ENCODE measurements at regions not wholly inside any gene's neighbourhood (a gene's known extent, or its start where the extent isn't known, plus 50 kb on each side); places are given as distances from the start of the nearest gene placed in this dataset.
A peak's percentile ranks its signal among the peaks of the same experiment; 100 is the strongest.

DNA sequence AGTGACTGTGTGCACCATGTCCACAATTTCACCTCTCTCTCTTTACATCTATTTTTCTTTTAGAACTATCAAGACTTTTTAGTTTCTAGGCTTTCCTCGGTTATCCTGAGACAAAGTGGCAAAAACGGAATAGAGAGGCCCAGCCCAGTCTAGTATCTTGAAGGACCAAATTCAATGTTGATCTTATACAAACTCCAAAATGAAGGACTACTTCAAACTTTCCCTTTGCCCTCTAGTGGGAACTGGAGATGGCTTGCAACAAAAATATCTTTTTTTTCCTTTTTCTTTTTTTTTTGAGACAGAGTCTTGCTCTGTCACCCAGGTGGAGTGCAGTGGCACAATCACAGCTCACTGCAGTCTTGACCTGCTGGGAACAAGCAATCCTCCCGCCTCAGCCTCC is 338.5 kb upstream of the UMPS start:
- Histone ChIP-seq H3K36me3 (ENCODE audit: control insufficient read depth, insufficient read depth, low read length) (no peaks in the 10 kb centered on the region), H3K4me3 (ENCODE audit: low read depth, low read length) (no peak overlapping the region), H3K4me1 (no peaks in the 10 kb centered on the region), H3K27me3 (replicated peaks; ENCODE audit: control insufficient read depth, insufficient read depth, low read length) (no peaks in the 10 kb centered on the region), H3K9me3 (no peaks in the 10 kb centered on the region)
- TF ChIP-seq, protein P1, sequence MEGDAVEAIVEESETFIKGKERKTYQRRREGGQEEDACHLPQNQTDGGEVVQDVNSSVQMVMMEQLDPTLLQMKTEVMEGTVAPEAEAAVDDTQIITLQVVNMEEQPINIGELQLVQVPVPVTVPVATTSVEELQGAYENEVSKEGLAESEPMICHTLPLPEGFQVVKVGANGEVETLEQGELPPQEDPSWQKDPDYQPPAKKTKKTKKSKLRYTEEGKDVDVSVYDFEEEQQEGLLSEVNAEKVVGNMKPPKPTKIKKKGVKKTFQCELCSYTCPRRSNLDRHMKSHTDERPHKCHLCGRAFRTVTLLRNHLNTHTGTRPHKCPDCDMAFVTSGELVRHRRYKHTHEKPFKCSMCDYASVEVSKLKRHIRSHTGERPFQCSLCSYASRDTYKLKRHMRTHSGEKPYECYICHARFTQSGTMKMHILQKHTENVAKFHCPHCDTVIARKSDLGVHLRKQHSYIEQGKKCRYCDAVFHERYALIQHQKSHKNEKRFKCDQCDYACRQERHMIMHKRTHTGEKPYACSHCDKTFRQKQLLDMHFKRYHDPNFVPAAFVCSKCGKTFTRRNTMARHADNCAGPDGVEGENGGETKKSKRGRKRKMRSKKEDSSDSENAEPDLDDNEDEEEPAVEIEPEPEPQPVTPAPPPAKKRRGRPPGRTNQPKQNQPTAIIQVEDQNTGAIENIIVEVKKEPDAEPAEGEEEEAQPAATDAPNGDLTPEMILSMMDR (IDR thresholded peaks at IDR 0.05; ENCODE audit: insufficient read depth in 1 of 2, low read depth in 1 of 2, low read length in 1 of 2, severe bottlenecking in 1 of 2, unreplicated experiment in 1 of 2) = peak; percentile 6 to 37
- H3K4me3 Mint-ChIP-seq (ENCODE audit: unreplicated experiment) = no peak overlapping the region
- POLR2A ChIA-PET = no interaction called here
- no TSS peak for BruUV-seq (replicated peaks)
- H3K27me3 Mint-ChIP-seq (ENCODE audit: insufficient read depth, unreplicated experiment) = peaks cover 24% of the 10 kb centered on the region
- CTCF ChIA-PET = no interaction called here
- no peaks in the 10 kb centered on the region for H3K9me3 Mint-ChIP-seq (ENCODE audit: unreplicated experiment)
- no peaks in the 10 kb centered on the region for H3K4me1 Mint-ChIP-seq (ENCODE audit: low read depth, unreplicated experiment)
- no peak overlapping the region for H3K27ac Mint-ChIP-seq (ENCODE audit: unreplicated experiment)
- intact Hi-C loops (cut with micrococcal nuclease; ENCODE audit: unreplicated experiment) = no loop called here
- peak in 1 of 2 experiments; percentile 2 for DNase-seq
- no peaks in the 10 kb centered on the region for H3K36me3 Mint-ChIP-seq (ENCODE audit: insufficient read depth, unreplicated experiment)

DNA sequence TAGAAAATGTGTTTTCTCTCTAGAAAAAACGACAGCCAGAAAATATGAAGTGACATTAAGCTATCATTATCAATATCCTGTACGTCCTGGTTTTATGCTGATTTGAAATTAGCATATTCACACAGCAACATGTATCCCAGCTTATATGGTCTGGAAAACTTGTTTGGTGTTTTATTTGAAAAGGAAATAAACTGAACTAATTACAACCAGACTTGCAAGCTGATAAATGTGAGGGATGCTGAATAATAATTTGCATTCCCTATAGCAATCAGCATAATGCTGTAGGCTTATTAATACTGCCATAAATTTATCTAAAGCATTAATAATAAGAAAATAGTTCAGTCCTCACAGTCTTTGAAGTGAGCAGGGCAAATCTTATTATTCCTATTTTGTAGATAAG is 336.9 kb upstream of the UMPS start:
- Histone ChIP-seq H3K4me1 (no peaks in the 10 kb centered on the region), H3K4me3 (ENCODE audit: low read depth, low read length) (no peak overlapping the region), H3K27me3 (replicated peaks; ENCODE audit: control insufficient read depth, insufficient read depth, low read length) (no peaks in the 10 kb centered on the region), H3K9me3 (no peaks in the 10 kb centered on the region), H3K36me3 (ENCODE audit: control insufficient read depth, insufficient read depth, low read length) (no peaks in the 10 kb centered on the region)
- no peaks in the 10 kb centered on the region for H3K36me3 Mint-ChIP-seq (ENCODE audit: insufficient read depth, unreplicated experiment)
- CTCF ChIA-PET = no interaction called here
- H3K27me3 Mint-ChIP-seq (ENCODE audit: insufficient read depth, unreplicated experiment) = peaks cover 17% of the 10 kb centered on the region
- no peaks in the 10 kb centered on the region for H3K4me1 Mint-ChIP-seq (ENCODE audit: low read depth, unreplicated experiment)
- H3K9me3 Mint-ChIP-seq (ENCODE audit: unreplicated experiment) = no peaks in the 10 kb centered on the region
- BruUV-seq (replicated peaks) = no TSS peak
- POLR2A ChIA-PET = no interaction called here
- DNase-seq = no peak
- H3K27ac Mint-ChIP-seq (ENCODE audit: unreplicated experiment) = no peak overlapping the region
- TF ChIP-seq, protein P1 (IDR thresholded peaks at IDR 0.05; ENCODE audit: insufficient read depth in 1 of 2, low read depth in 1 of 2, low read length in 1 of 2, severe bottlenecking in 1 of 2, unreplicated experiment in 1 of 2) = no peak
- intact Hi-C loops (cut with micrococcal nuclease; ENCODE audit: unreplicated experiment) = no loop called here
- no peak overlapping the region for H3K4me3 Mint-ChIP-seq (ENCODE audit: unreplicated experiment)

DNA sequence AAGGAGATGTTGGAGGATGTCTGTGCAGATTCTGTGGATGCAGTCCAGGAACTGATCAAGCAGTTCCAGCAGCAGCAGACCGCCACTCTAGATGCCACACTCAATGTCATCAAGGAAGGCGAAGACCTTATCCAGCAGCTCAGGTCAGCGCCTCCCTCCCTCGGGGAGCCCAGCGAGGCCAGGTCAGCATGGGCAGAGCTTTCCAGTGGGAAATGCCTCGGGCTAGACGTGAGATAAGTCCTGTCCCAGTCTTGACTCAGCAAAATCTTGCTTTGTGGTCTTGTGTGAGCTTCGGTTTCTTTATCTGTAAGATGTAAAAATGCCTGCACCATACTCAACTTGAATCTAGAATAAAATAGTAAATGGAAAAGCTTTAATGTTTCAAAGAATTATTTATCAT is 335.1 kb upstream of the UMPS start:
- CTCF ChIA-PET = no interaction called here
- H3K36me3 ChIP-seq (ENCODE audit: control insufficient read depth, insufficient read depth, low read length) = no peaks in the 10 kb centered on the region
- TF ChIP-seq, protein P1 (IDR thresholded peaks at IDR 0.05; ENCODE audit: insufficient read depth in 1 of 2, low read depth in 1 of 2, low read length in 1 of 2, severe bottlenecking in 1 of 2, unreplicated experiment in 1 of 2) = no peak
- H3K27me3 ChIP-seq (replicated peaks; ENCODE audit: control insufficient read depth, insufficient read depth, low read length) = no peaks in the 10 kb centered on the region
- no peaks in the 10 kb centered on the region for H3K4me1 ChIP-seq
- Mint-ChIP-seq H3K9me3 (ENCODE audit: unreplicated experiment) (no peaks in the 10 kb centered on the region), H3K27ac (ENCODE audit: unreplicated experiment) (no peak overlapping the region), H3K4me3 (ENCODE audit: unreplicated experiment) (no peak overlapping the region), H3K4me1 (ENCODE audit: low read depth, unreplicated experiment) (peaks cover 1% of the 10 kb centered on the region), H3K36me3 (ENCODE audit: insufficient read depth, unreplicated experiment) (no peaks in the 10 kb centered on the region), H3K27me3 (ENCODE audit: insufficient read depth, unreplicated experiment) (peaks cover 15% of the 10 kb centered on the region)
- intact Hi-C loops (cut with micrococcal nuclease; ENCODE audit: unreplicated experiment) = no loop called here
- DNase-seq = no peak
- H3K4me3 ChIP-seq (ENCODE audit: low read depth, low read length) = no peak overlapping the region
- BruUV-seq (replicated peaks) = no TSS peak
- H3K9me3 ChIP-seq = no peaks in the 10 kb centered on the region
- POLR2A ChIA-PET = no interaction called here
